Sigmoid colon (tissue), 6 donors: ENCODE measurements at regions not wholly inside any gene's neighbourhood (a gene's known extent, or its start where the extent isn't known, plus 50 kb on each side); places are given as distances from the start of the nearest gene placed in this dataset.

ENCODE experiments used
- DNase-seq: peaks from one replicate; pipeline ENCODE4 v3.0.0-alpha.2; 2019
- H3K27ac ChIP-seq, 4 donors: fragments of 200-600 bp; sonication (generic); one replicate each; pipeline ENCODE4 v1.5.1; 2016 to 2019; ENCODE audit warnings: mild to moderate bottlenecking in 1 of 4
- H3K27me3 ChIP-seq, 3 donors: fragments of 200-600 bp; sonication (generic); one replicate each; pipeline ENCODE4 v1.5.1; 2019; ENCODE audit warnings: mild to moderate bottlenecking in 1 of 3
- H3K36me3 ChIP-seq, 4 donors: fragments of 200-600 bp; sonication (generic); one replicate each; pipeline ENCODE4 v1.5.1; 2016 to 2019
- H3K4me1 ChIP-seq, 4 donors: fragments of 200-600 bp; sonication (generic); one replicate each; pipeline ENCODE4 v1.5.1; 2017 to 2019
- H3K4me3 ChIP-seq, 4 donors: fragments of 200-600 bp; sonication (generic); one replicate each; pipeline ENCODE4 v1.5.1; 2017 to 2019; ENCODE audit warnings: mild to moderate bottlenecking in 2 of 4, moderate library complexity in 1 of 4
- H3K9me3 ChIP-seq, 4 donors: fragments of 200-600 bp in 3 of 4; sonication (generic) in 3 of 4; one replicate each; pipeline versions ENCODE4 v1.5.1 to v1.6.1; 2013 to 2019
- CTCF ChIP-seq, 4 experiments: fragments of 450-650 bp in 3 of 4; fragments of 200-600 bp in 1 of 4; IDR thresholded peaks; one replicate each; pipeline ENCODE4 v1.5.1; 2016 to 2019; ENCODE audit warnings: antibody characterized with exemption in 4 of 4, mild to moderate bottlenecking in 3 of 4, moderate library complexity in 2 of 4
- EP300 ChIP-seq, 4 donors: sonication (generic); formaldehyde crosslinking; IDR thresholded peaks; one replicate each; pipeline ENCODE4 v1.6.1; 2017; ENCODE audit warnings: antibody characterized with exemption in 4 of 4
- POLR2A ChIP-seq, 2 donors: fragments of 450-650 bp; IDR thresholded peaks; one replicate each; pipeline ENCODE4 v1.6.1; 2016; ENCODE audit warnings: antibody characterized with exemption in 2 of 2, mild to moderate bottlenecking in 2 of 2, moderate library complexity in 2 of 2
- POLR2AphosphoS5 ChIP-seq, 4 donors: sonication (generic); formaldehyde crosslinking; IDR thresholded peaks; one replicate each; pipeline ENCODE4 v1.6.1; 2017; ENCODE audit warnings: antibody characterized with exemption in 4 of 4
- WGBS, 2 donors: extraction: QIAGEN DNeasy Blood & Tissue Kit; methylation state at CpG; one replicate each; pipeline ENCODE4 v1.1.7; 2013; 5-methylcytosine and 5-hydroxymethylcytosine counted together
- intact Hi-C: fragments of 100-400 bp; cut with DNase I; formaldehyde crosslinking; loops from one replicate; pipeline ENCODE4 v1.15.1; 2023
- donor health status: healthy with polysubstance abuse.
- donor health status: healthy.

- H3K36me3 ChIP-seq: no peaks in the 10 kb centered on the region
- TF ChIP-seq CTCF (IDR thresholded peaks at IDR 0.05): no peak
- no peak for TF ChIP-seq POLR2A (IDR thresholded peaks at IDR 0.05)
- TF ChIP-seq POLR2AphosphoS5 (IDR thresholded peaks at IDR 0.05): no peak
- TF ChIP-seq EP300 (IDR thresholded peaks at IDR 0.05): no peak
- no peaks in the 10 kb centered on the region for H3K27me3 ChIP-seq
- H3K4me1 ChIP-seq: no peaks in the 10 kb centered on the region
- H3K27ac ChIP-seq: no peak overlapping the region
- WGBS, 2 donors: 47 to 65% methylated on average over 3 of the region's 3 CpGs
- H3K9me3 ChIP-seq: no peaks in the 10 kb centered on the region
- no peak for DNase-seq
- H3K4me3 ChIP-seq: no peak overlapping the region
- intact Hi-C loops: no loop called here
Observed at GRCh38 chr11:123371506-123372297, 58.4 kb upstream of the GRAMD1B start.

- H3K27me3 ChIP-seq: no peaks in the 10 kb centered on the region
- peaks cover 0 to 19% (median 18%) of the 10 kb centered on the region in 4 donors for H3K4me1 ChIP-seq
- intact Hi-C loops: no loop called here
- no peak for DNase-seq
- WGBS, 2 donors: 91 to 93% methylated on average over 6 of the region's 6 CpGs
- TF ChIP-seq CTCF (IDR thresholded peaks at IDR 0.05): no peak
- no peak for TF ChIP-seq POLR2A (IDR thresholded peaks at IDR 0.05)
- TF ChIP-seq POLR2AphosphoS5 (IDR thresholded peaks at IDR 0.05): no peak
- TF ChIP-seq EP300 (IDR thresholded peaks at IDR 0.05): no peak
- H3K27ac ChIP-seq: no peak overlapping the region
- no peak overlapping the region for H3K4me3 ChIP-seq
- H3K36me3 ChIP-seq: no peaks in the 10 kb centered on the region
- H3K9me3 ChIP-seq: no peaks in the 10 kb centered on the region
Observed at GRCh38 chr11:123366924-123367323, 63.1 kb upstream of the GRAMD1B start.

GRCh38 chr11:123365955-123366354 is 64.1 kb upstream of the GRAMD1B start:
- TF ChIP-seq CTCF (IDR thresholded peaks at IDR 0.05) (no peak), POLR2A (IDR thresholded peaks at IDR 0.05) (no peak), EP300 (IDR thresholded peaks at IDR 0.05) (no peak), POLR2AphosphoS5 (IDR thresholded peaks at IDR 0.05) (no peak)
- peaks cover 0 to 19% (median 18%) of the 10 kb centered on the region in 4 donors for H3K4me1 ChIP-seq
- 38 to 85% methylated on average over 2 of the region's 2 CpGs for WGBS, 2 donors
- no peak overlapping the region for H3K27ac ChIP-seq
- intact Hi-C loops: no loop called here
- H3K27me3 ChIP-seq: no peaks in the 10 kb centered on the region
- H3K36me3 ChIP-seq: no peaks in the 10 kb centered on the region
- no peak overlapping the region for H3K4me3 ChIP-seq
- DNase-seq: no peak
- H3K9me3 ChIP-seq: no peaks in the 10 kb centered on the region

GRCh38 chr11:123364080-123364479 is 66.0 kb upstream of the GRAMD1B start:
- TF ChIP-seq POLR2A (IDR thresholded peaks at IDR 0.05): no peak
- TF ChIP-seq EP300 (IDR thresholded peaks at IDR 0.05): no peak
- TF ChIP-seq CTCF (IDR thresholded peaks at IDR 0.05): no peak
- no peak for TF ChIP-seq POLR2AphosphoS5 (IDR thresholded peaks at IDR 0.05)
- no peaks in the 10 kb centered on the region for H3K36me3 ChIP-seq
- H3K9me3 ChIP-seq: no peaks in the 10 kb centered on the region
- no peak overlapping the region for H3K4me3 ChIP-seq
- 56 to 76% methylated on average over 9 of the region's 9 CpGs for WGBS, 2 donors
- no peak overlapping the region for H3K27ac ChIP-seq
- H3K27me3 ChIP-seq: peaks cover 0 to 6% (median 5%) of the 10 kb centered on the region in 3 donors
- no peak for DNase-seq
- H3K4me1 ChIP-seq: peaks cover 0 to 19% (median 18%) of the 10 kb centered on the region in 4 donors
- intact Hi-C loops: no loop called here
